ENCODE measurements at regions not wholly inside any gene's neighbourhood (a gene's known extent, or its start where the extent isn't known, plus 50 kb on each side); places are given as distances from the start of the nearest gene placed in this dataset.
"Not testable (repeated sequence)": the region's sequence is repeated elsewhere in the genome, so short reads cannot be mapped to it uniquely, and the experiment has no call there.

GRCh38 chr5:145517588-145517987, 317.6 kb downstream of the PRELID2 start:
- H2BK15ac ChIP-seq (ENCODE audit: low read depth, low read length); H3K4me2 ChIP-seq (ENCODE audit: low read depth, low read length); H3K27me3 ChIP-seq (ENCODE audit: control insufficient read depth, insufficient read depth, low read length); H2BK120ac ChIP-seq (ENCODE audit: low read depth, low read length); H3K27ac ChIP-seq (ENCODE audit: insufficient read depth, low read length); H2BK20ac ChIP-seq (ENCODE audit: low read depth, low read length); POLR2A ChIA-PET (ENCODE audit: unreplicated experiment); H2AFZ ChIP-seq (replicated peaks; ENCODE audit: low read length, poor library complexity); H3K36me3 ChIP-seq (ENCODE audit: control insufficient read depth, insufficient read depth, low read length); H3K4ac ChIP-seq (ENCODE audit: low read depth, low read length); in situ Hi-C loops (cut with MboI; ENCODE audit: low sequenced_read_pairs); intact Hi-C loops (cut with micrococcal nuclease); H4K20me1 ChIP-seq (ENCODE audit: insufficient read depth, low read length); DNase-seq; H2BK5ac ChIP-seq (ENCODE audit: low read depth, low read length, poor library complexity, severe bottlenecking); H4K91ac ChIP-seq (ENCODE audit: insufficient read depth, low read depth, low read length); H3K4me3 ChIP-seq (ENCODE audit: insufficient read depth, low read depth, low read length); dilution Hi-C loops (cut with HindIII; ENCODE audit: low sequenced_read_pairs, unreplicated experiment); ATAC-seq (ENCODE audit: low read depth); H3K56ac ChIP-seq (ENCODE audit: extremely low read depth, insufficient read depth, low read length); H3K4me1 ChIP-seq (ENCODE audit: control insufficient read depth, insufficient read depth, low read length); H2AK5ac ChIP-seq (ENCODE audit: low read depth, low read length); BruUV-seq (replicated peaks); H3K18ac ChIP-seq (ENCODE audit: low read depth, low read length); H3K79me1 ChIP-seq (ENCODE audit: low read depth in 1 of 2, low read length in 2 of 2); H3K9me3 ChIP-seq (ENCODE audit: control insufficient read depth, insufficient read depth, low read length); H4K8ac ChIP-seq (ENCODE audit: low read depth in 2 of 2, low read length in 2 of 2); H4K5ac ChIP-seq (ENCODE audit: low read depth, low read length); H2AK9ac ChIP-seq (replicated peaks; ENCODE audit: low read depth, low read length, poor library complexity); H3K23ac ChIP-seq (ENCODE audit: low read depth, low read length); H3K9ac ChIP-seq (ENCODE audit: low read depth, low read length); H3K14ac ChIP-seq (replicated peaks; ENCODE audit: low read depth, low read length); H3K9me1 ChIP-seq (ENCODE audit: insufficient read depth, low read length): not testable (repeated sequence)
- CTCF ChIA-PET: interaction anchor here (0.6 kb wide), 1 partner anchor 14 kb away, joined by 5 read pairs; no protein-coding TSS in a partner anchor

All from IMR-90 (cell line).